ENCODE measurements at regions not wholly inside any gene's neighbourhood (a gene's known extent, or its start where the extent isn't known, plus 50 kb on each side); places are given as distances from the start of the nearest gene placed in this dataset.
"Not testable (repeated sequence)": the region's sequence is repeated elsewhere in the genome, so short reads cannot be mapped to it uniquely, and the experiment has no call there.

DNA sequence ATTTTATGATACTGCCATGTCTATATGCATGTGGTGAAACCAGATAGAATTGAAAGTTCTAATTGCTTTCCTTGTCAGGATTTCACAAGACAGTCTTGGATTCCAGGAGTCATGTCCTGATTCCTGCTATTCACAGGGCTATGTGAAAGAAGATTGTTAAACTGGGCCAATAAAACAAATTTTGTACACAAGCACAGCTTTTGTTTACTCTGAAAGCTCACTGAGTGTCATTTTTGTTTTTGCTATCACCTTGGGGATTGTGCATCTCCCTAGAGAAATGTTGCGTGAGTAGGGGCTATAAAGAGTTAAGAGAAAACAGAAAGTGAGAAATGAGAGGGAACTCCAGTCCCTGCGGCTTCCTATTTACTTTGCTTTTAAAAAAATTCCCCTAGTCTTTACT, 627.5 kb downstream of the PKHD1 start:
- Mint-ChIP-seq H3K4me1 (no peaks in the 10 kb centered on the region), H3K9me3 (ENCODE audit: low read depth) (peaks cover 1% of the 10 kb centered on the region), H3K27me3 (no peaks in the 10 kb centered on the region), H3K36me3 (no peaks in the 10 kb centered on the region), H3K4me3 (no peak overlapping the region), H3K27ac (no peak overlapping the region)
- no peak for ATAC-seq
- CTCF ChIA-PET, result no interaction called here
- no peak for DNase-seq

- no peaks in the 10 kb centered on the region for H3K27me3 Mint-ChIP-seq
Observed at GRCh38 chr6:51462896-51463295, 624.5 kb downstream of the PKHD1 start.

GRCh38 chr6:51463321-51463720, 624.1 kb downstream of the PKHD1 start:
- H3K9me3 Mint-ChIP-seq (ENCODE audit: low read depth), result peaks cover 1% of the 10 kb centered on the region
- no peaks in the 10 kb centered on the region for H3K4me1 Mint-ChIP-seq
- H3K4me3 Mint-ChIP-seq, result no peak overlapping the region
- no peaks in the 10 kb centered on the region for H3K27me3 Mint-ChIP-seq
- ATAC-seq (no peak), DNase-seq (no peak)
- H3K36me3 Mint-ChIP-seq, result no peaks in the 10 kb centered on the region
- H3K27ac Mint-ChIP-seq, result no peak overlapping the region
- CTCF ChIA-PET, result interaction anchor here (1.0 kb wide), 1 partner anchor 11 kb away, joined by 3 read pairs; no protein-coding TSS in a partner anchor

More at GRCh38 chr6:51462896-51463295, 624.5 kb downstream of the PKHD1 start:
- H3K36me3 Mint-ChIP-seq, result no peaks in the 10 kb centered on the region
- CTCF ChIA-PET, result interaction anchor here (1.0 kb wide), 1 partner anchor 11 kb away, joined by 3 read pairs; no protein-coding TSS in a partner anchor
- no peak overlapping the region for H3K27ac Mint-ChIP-seq
- ATAC-seq (no peak), DNase-seq (no peak)
- no peaks in the 10 kb centered on the region for H3K4me1 Mint-ChIP-seq
- H3K9me3 Mint-ChIP-seq (ENCODE audit: low read depth), result peaks cover 1% of the 10 kb centered on the region
- H3K4me3 Mint-ChIP-seq, result no peak overlapping the region

GRCh38 chr6:51464956-51465355, 622.5 kb downstream of the PKHD1 start:
- H3K27me3 Mint-ChIP-seq, result no peaks in the 10 kb centered on the region
- peaks cover 1% of the 10 kb centered on the region for H3K9me3 Mint-ChIP-seq (ENCODE audit: low read depth)
- CTCF ChIA-PET, result no interaction called here
- no peak for DNase-seq
- H3K36me3 Mint-ChIP-seq, result no peaks in the 10 kb centered on the region
- no peak for ATAC-seq
- no peak overlapping the region for H3K4me3 Mint-ChIP-seq
- no peak overlapping the region for H3K27ac Mint-ChIP-seq
- no peaks in the 10 kb centered on the region for H3K4me1 Mint-ChIP-seq

- CTCF ChIA-PET, result no interaction called here
Observed at GRCh38 chr6:51466427-51466826, 621.0 kb downstream of the PKHD1 start.

DNA sequence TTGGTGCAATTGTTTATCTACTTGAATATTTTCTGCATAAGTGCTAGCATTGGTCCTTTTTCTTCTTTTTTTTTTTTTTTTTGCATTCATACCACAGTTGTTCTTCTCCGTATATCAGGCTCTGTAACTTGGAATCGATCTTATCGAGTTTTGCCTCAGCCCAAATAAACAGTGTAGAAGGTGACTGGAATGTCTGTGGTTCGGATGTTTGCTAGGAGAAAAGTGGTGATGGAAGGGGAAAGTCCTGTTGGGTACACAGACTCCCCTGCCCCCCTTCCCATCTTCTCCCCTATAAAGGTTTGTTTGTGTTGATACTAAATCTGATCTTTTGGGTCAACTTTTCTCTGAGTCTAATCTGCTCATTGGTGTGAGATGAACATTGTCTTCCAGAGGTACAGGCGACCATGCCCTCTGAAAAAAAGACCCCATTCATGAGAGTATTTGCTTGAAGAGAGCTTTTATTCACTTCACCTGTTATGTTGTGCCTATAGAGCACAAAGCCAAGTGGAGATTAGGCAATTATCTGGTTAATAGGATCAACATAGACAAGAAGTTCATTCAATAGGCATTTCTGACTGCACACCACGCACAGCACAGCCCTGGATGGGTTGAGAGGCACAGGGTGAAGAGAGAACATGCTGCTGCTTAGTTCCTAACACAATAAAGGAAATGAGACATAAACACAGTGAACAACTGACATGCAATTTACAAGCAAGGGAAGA, 620.0 kb downstream of the PKHD1 start:
- no peak overlapping the region for H3K4me3 Mint-ChIP-seq
- CTCF ChIA-PET, result no interaction called here
- no peaks in the 10 kb centered on the region for H3K27me3 Mint-ChIP-seq
- ATAC-seq, result no peak
- no peaks in the 10 kb centered on the region for H3K9me3 Mint-ChIP-seq (ENCODE audit: low read depth)
- no peaks in the 10 kb centered on the region for H3K4me1 Mint-ChIP-seq
- H3K27ac Mint-ChIP-seq, result no peak overlapping the region
- DNase-seq, result no peak
- H3K36me3 Mint-ChIP-seq, result no peaks in the 10 kb centered on the region

More at GRCh38 chr6:51466427-51466826, 621.0 kb downstream of the PKHD1 start:
- no peaks in the 10 kb centered on the region for H3K4me1 Mint-ChIP-seq
- peaks cover 1% of the 10 kb centered on the region for H3K9me3 Mint-ChIP-seq (ENCODE audit: low read depth)
- H3K4me3 Mint-ChIP-seq, result no peak overlapping the region
- DNase-seq (no peak), ATAC-seq (no peak)
- H3K27ac Mint-ChIP-seq, result no peak overlapping the region
- no peaks in the 10 kb centered on the region for H3K36me3 Mint-ChIP-seq
- no peaks in the 10 kb centered on the region for H3K27me3 Mint-ChIP-seq

GRCh38 chr6:51468704-51469103, 618.7 kb downstream of the PKHD1 start:
- CTCF ChIA-PET, result no interaction called here
- H3K9me3 Mint-ChIP-seq (ENCODE audit: low read depth), result peaks cover 3% of the 10 kb centered on the region
- no peak overlapping the region for H3K4me3 Mint-ChIP-seq
- no peaks in the 10 kb centered on the region for H3K36me3 Mint-ChIP-seq
- no peak overlapping the region for H3K27ac Mint-ChIP-seq
- ATAC-seq (no peak), DNase-seq (no peak)
- H3K4me1 Mint-ChIP-seq, result no peaks in the 10 kb centered on the region
- H3K27me3 Mint-ChIP-seq, result no peaks in the 10 kb centered on the region

GRCh38 chr6:51472745-51473487, 614.5 kb downstream of the PKHD1 start:
- Mint-ChIP-seq H3K4me1 (no peaks in the 10 kb centered on the region), H3K27me3 (no peaks in the 10 kb centered on the region), H3K36me3 (no peaks in the 10 kb centered on the region), H3K27ac (no peak overlapping the region), H3K9me3 (ENCODE audit: low read depth) (peaks cover 6% of the 10 kb centered on the region), H3K4me3 (no peak overlapping the region)
- DNase-seq (no peak), ATAC-seq (no peak)
- CTCF ChIA-PET, result no interaction called here

GRCh38 chr6:51474022-51474975, 613.1 kb downstream of the PKHD1 start:
- DNase-seq (no peak), ATAC-seq (no peak)
- Mint-ChIP-seq H3K27ac (no peak overlapping the region), H3K4me1 (no peaks in the 10 kb centered on the region), H3K4me3 (no peak overlapping the region), H3K27me3 (no peaks in the 10 kb centered on the region), H3K9me3 (ENCODE audit: low read depth) (peaks cover 6% of the 10 kb centered on the region), H3K36me3 (no peaks in the 10 kb centered on the region)
- CTCF ChIA-PET, result interaction anchor here (1.2 kb wide), 1 partner anchor 12 kb away, joined by 3 read pairs; no protein-coding TSS in a partner anchor

DNA sequence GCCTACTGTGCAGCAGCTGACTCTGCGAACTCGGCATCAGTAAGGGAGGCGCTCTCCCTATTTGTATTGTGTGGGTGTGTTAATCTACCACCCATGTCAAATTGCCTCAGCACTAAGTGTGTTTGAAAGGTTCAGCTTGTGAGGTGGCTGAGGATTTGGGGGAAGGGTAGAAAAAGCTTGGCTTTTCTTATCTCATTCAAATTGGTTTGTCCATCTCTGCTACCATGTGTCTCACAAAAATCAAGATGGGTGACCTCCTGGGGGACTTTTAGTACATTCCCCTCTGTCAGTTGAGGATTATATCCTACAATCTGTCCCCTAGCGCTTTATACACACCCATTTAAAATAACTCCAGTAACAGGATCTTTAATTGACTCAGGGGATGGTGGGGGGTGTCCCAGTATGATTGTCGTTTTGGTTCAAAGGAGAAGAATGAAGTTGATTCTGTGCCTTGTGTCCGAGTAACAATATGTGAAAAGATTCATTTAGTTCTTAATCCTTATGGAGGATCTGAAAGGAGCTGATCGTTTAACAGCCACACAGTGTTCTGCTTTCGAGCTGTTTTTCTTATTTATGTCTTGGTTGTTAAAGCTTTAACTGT, 609.6 kb downstream of the PKHD1 start:
- ATAC-seq (no peak), DNase-seq (no peak)
- Mint-ChIP-seq H3K36me3 (no peaks in the 10 kb centered on the region), H3K27me3 (no peaks in the 10 kb centered on the region), H3K4me1 (no peaks in the 10 kb centered on the region), H3K27ac (no peak overlapping the region), H3K9me3 (ENCODE audit: low read depth) (peaks cover 6% of the 10 kb centered on the region), H3K4me3 (no peak overlapping the region)
- CTCF ChIA-PET, result no interaction called here

DNA sequence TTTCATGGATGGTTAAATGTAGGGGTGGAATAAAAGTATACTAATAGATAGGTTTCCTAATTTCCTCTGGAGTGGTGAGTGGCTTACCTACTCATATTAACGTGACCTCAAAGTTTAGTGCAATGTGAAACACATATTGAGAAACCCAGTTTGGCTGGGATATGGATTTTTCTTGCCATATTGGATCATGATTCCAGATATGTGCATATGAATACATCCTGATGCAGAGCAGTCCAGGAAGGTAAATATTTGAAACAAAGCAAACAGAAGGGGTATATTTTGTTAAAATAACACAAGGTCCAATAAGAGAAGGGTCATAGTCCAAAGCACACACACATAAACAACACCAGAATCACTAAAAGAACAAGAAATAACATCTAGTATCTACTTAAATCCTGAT, 608.1 kb downstream of the PKHD1 start:
- Mint-ChIP-seq H3K4me3 (no peak overlapping the region), H3K27ac (no peak overlapping the region), H3K36me3 (no peaks in the 10 kb centered on the region), H3K4me1 (no peaks in the 10 kb centered on the region), H3K9me3 (ENCODE audit: low read depth) (peaks cover 3% of the 10 kb centered on the region), H3K27me3 (no peaks in the 10 kb centered on the region)
- CTCF ChIA-PET, result no interaction called here
- ATAC-seq (no peak), DNase-seq (no peak)

GRCh38 chr6:51480040-51480439, 607.4 kb downstream of the PKHD1 start:
- no peak overlapping the region for H3K4me3 Mint-ChIP-seq
- H3K36me3 Mint-ChIP-seq, result no peaks in the 10 kb centered on the region
- no peaks in the 10 kb centered on the region for H3K4me1 Mint-ChIP-seq
- H3K9me3 Mint-ChIP-seq (ENCODE audit: low read depth), result peaks cover 4% of the 10 kb centered on the region
- ATAC-seq (no peak), DNase-seq (no peak)
- H3K27me3 Mint-ChIP-seq, result no peaks in the 10 kb centered on the region
- H3K27ac Mint-ChIP-seq, result no peak overlapping the region
- CTCF ChIA-PET, result no interaction called here

DNA sequence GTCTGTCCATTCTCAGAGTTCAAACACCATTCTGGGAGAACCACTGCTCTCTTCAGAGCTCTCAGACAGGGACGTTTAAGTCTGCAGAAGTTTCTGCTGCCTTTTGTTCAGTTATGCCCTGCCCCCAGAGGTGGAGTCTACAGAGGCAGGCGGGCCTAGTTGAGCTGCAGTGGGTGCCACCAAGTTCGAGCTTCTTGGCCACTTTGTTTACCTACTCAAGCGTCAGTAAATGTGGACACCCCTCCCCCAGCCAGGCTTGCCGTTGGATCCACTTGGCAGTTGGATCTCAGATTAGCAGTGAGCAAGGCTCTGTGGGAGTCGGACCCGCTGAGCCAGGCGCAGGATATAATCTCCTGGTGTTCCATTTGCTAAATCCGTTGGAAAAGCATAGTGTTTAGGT, 601.5 kb downstream of the PKHD1 start:
- CTCF ChIA-PET, H3K27me3 Mint-ChIP-seq, H3K27ac Mint-ChIP-seq, H3K4me3 Mint-ChIP-seq, ATAC-seq, DNase-seq, H3K36me3 Mint-ChIP-seq, H3K4me1 Mint-ChIP-seq: not testable (repeated sequence)
- peaks cover 10% of the 10 kb centered on the region for H3K9me3 Mint-ChIP-seq (ENCODE audit: low read depth)

Data from activated CD8-positive, alpha-beta memory T cell treated with anti-CD3 and anti-CD28 coated beads, Interleukin-2, amount 10 ng/mL, durations not matched to agents 7 days and 5 days (primary cell).